Bronchial epithelial cell (primary cell): ENCODE measurements at regions not wholly inside any gene's neighbourhood (a gene's known extent, or its start where the extent isn't known, plus 50 kb on each side); places are given as distances from the start of the nearest gene placed in this dataset.

Experiments
- DNase-seq: peaks from one replicate; pipeline ENCODE4 v3.0.0-alpha.2; 2010; ENCODE audit warnings: low read depth
- FAIRE-seq: peaks from 2 replicates; lab custom pipeline; 2011; peaks lifted over from hg19 to GRCh38; lab: Jason Lieb, UNC
- H3K27me3 ChIP-seq: 2 replicates; pipeline ENCODE4 v1.5.1; 2011; ENCODE audit warnings: low read length; ENCODE audit not compliant: control insufficient read depth, insufficient read depth
- H3K36me3 ChIP-seq: 2 replicates; pipeline ENCODE4 v1.5.1; 2011; ENCODE audit warnings: low read length; ENCODE audit not compliant: control insufficient read depth, insufficient read depth
- H3K4me3 ChIP-seq: 2 replicates; pipeline ENCODE4 v1.5.1; 2011; ENCODE audit warnings: mild to moderate bottlenecking, low read depth, low read length, control low read depth
- CTCF ChIP-seq: IDR thresholded peaks from 2 replicates; pipeline ENCODE4 v1.5.1; 2011; ENCODE audit warnings: mild to moderate bottlenecking, moderate library complexity, low read length, control low read depth, inconsistent platforms; ENCODE audit not compliant: insufficient read depth, severe bottlenecking

GRCh38 chr1:239657291-239657690 is 270.9 kb downstream of the CHRM3 start:
- TF ChIP-seq CTCF, result no peak
- no peak for DNase-seq
- FAIRE-seq, result no peak
- H3K4me3 ChIP-seq, result no peak overlapping the region
- no peaks in the 10 kb centered on the region for H3K27me3 ChIP-seq
- no peaks in the 10 kb centered on the region for H3K36me3 ChIP-seq

- no peaks in the 10 kb centered on the region for H3K36me3 ChIP-seq
- no peak for TF ChIP-seq CTCF
- H3K4me3 ChIP-seq, result no peak overlapping the region
- no peak for DNase-seq
- no peak for FAIRE-seq
- no peaks in the 10 kb centered on the region for H3K27me3 ChIP-seq
Measured at GRCh38 chr1:239662950-239663349, 276.6 kb downstream of the CHRM3 start.

GRCh38 chr1:239672256-239672655 is 285.9 kb downstream of the CHRM3 start:
- Histone ChIP-seq H3K36me3 (no peaks in the 10 kb centered on the region), H3K4me3 (no peak overlapping the region), H3K27me3 (no peaks in the 10 kb centered on the region)
- no peak for TF ChIP-seq CTCF
- DNase-seq (no peak), FAIRE-seq (no peak)

GRCh38 chr1:239675735-239676134 is 289.4 kb downstream of the CHRM3 start:
- no peak for FAIRE-seq
- no peak for TF ChIP-seq CTCF

GRCh38 chr1:239676522-239677273 is 290.3 kb downstream of the CHRM3 start:
- DNase-seq (no peak), FAIRE-seq (no peak)
- no peaks in the 10 kb centered on the region for H3K36me3 ChIP-seq
- no peak for TF ChIP-seq CTCF
- no peak overlapping the region for H3K4me3 ChIP-seq
- H3K27me3 ChIP-seq, result no peaks in the 10 kb centered on the region

More at GRCh38 chr1:239675735-239676134, 289.4 kb downstream of the CHRM3 start:
- DNase-seq, result no peak
- H3K4me3 ChIP-seq, result no peak overlapping the region
- no peaks in the 10 kb centered on the region for H3K27me3 ChIP-seq
- no peaks in the 10 kb centered on the region for H3K36me3 ChIP-seq

GRCh38 chr1:239677362-239677761 is 291.0 kb downstream of the CHRM3 start:
- H3K27me3 ChIP-seq, result no peaks in the 10 kb centered on the region
- DNase-seq (no peak), FAIRE-seq (no peak)
- no peak for TF ChIP-seq CTCF
- H3K36me3 ChIP-seq, result no peaks in the 10 kb centered on the region
- no peak overlapping the region for H3K4me3 ChIP-seq
